ENCODE measurements at regions not wholly inside any gene's neighbourhood (a gene's known extent, or its start where the extent isn't known, plus 50 kb on each side); places are given as distances from the start of the nearest gene placed in this dataset.

DNA sequence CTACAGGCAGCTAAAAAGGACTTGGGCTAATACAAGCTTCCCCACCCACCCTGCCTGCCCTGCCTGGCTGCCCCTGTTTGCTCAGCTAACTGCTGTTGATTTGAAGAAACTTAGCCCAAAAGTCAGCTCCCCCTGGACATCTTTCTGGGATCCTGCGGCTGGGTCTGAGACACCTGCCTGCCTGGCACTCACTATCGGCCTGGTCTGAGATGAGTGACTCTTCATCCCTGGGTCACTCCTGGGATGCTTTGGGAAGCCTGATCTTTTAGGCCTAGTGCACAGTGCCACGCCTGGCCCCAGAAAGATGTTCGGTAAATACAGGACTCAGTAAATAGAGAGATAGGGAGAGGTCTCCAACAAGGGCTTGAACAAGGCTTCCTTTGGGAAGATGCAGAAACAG lies 211.3 kb upstream of the DIO3 start:
- TF ChIP-seq, protein P1, sequence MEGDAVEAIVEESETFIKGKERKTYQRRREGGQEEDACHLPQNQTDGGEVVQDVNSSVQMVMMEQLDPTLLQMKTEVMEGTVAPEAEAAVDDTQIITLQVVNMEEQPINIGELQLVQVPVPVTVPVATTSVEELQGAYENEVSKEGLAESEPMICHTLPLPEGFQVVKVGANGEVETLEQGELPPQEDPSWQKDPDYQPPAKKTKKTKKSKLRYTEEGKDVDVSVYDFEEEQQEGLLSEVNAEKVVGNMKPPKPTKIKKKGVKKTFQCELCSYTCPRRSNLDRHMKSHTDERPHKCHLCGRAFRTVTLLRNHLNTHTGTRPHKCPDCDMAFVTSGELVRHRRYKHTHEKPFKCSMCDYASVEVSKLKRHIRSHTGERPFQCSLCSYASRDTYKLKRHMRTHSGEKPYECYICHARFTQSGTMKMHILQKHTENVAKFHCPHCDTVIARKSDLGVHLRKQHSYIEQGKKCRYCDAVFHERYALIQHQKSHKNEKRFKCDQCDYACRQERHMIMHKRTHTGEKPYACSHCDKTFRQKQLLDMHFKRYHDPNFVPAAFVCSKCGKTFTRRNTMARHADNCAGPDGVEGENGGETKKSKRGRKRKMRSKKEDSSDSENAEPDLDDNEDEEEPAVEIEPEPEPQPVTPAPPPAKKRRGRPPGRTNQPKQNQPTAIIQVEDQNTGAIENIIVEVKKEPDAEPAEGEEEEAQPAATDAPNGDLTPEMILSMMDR (IDR thresholded peaks at IDR 0.05; ENCODE audit: low read length): no peak
- TF ChIP-seq EZH2 (optimal IDR thresholded peaks at IDR 0.05; ENCODE audit: low read depth, low read length): no peak

All from MM.1S (cell line).